ENCODE measurements at regions not wholly inside any gene's neighbourhood (a gene's known extent, or its start where the extent isn't known, plus 50 kb on each side); places are given as distances from the start of the nearest gene placed in this dataset.
"Not testable (repeated sequence)": the region's sequence is repeated elsewhere in the genome, so short reads cannot be mapped to it uniquely, and the experiment has no call there.

DNA sequence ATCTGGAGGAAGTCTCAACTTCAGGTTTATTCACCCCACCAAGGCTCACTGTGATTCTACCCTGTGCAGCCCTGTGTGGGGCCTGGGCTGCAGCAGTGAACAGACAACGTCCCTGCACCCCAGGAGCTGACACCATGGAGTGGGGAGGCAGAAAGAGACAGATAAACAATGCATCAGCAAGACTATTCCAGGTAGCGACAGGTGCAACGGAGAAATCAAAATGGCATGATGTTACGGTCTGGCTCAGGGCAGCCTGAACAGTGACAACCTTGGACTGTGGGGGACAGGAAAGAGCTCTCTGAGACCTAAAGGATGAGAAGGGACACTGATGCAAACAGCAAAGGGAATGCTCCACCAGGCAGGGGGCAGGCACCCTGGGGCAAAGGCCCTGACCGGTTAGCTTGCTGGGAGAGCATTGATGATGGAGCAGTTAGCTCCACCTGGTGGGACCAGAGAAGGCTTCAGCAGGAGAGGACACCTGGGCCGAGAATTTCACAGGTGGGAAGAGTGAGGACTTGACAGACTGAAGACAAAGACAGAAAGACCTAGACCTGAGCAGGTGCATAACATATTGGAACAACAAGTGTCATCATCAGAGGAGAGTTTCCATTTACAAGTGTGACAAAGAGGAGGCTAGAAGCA lies 589.9 kb downstream of the MATN1 start:
- DNase-seq (ENCODE audit: low read depth): no peak
- TF ChIP-seq, protein P1, sequence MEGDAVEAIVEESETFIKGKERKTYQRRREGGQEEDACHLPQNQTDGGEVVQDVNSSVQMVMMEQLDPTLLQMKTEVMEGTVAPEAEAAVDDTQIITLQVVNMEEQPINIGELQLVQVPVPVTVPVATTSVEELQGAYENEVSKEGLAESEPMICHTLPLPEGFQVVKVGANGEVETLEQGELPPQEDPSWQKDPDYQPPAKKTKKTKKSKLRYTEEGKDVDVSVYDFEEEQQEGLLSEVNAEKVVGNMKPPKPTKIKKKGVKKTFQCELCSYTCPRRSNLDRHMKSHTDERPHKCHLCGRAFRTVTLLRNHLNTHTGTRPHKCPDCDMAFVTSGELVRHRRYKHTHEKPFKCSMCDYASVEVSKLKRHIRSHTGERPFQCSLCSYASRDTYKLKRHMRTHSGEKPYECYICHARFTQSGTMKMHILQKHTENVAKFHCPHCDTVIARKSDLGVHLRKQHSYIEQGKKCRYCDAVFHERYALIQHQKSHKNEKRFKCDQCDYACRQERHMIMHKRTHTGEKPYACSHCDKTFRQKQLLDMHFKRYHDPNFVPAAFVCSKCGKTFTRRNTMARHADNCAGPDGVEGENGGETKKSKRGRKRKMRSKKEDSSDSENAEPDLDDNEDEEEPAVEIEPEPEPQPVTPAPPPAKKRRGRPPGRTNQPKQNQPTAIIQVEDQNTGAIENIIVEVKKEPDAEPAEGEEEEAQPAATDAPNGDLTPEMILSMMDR (IDR thresholded peaks at IDR 0.05; ENCODE audit: insufficient read depth, low read length, poor library complexity, severe bottlenecking): no peak
- no peak overlapping the region for H3K4me3 ChIP-seq (ENCODE audit: low read depth, low read length)
- H3K27me3 ChIP-seq (ENCODE audit: control insufficient read depth, insufficient read depth, low read length): no peaks in the 10 kb centered on the region
- no peaks in the 10 kb centered on the region for H3K36me3 ChIP-seq (ENCODE audit: control insufficient read depth, insufficient read depth, low read length)

DNA sequence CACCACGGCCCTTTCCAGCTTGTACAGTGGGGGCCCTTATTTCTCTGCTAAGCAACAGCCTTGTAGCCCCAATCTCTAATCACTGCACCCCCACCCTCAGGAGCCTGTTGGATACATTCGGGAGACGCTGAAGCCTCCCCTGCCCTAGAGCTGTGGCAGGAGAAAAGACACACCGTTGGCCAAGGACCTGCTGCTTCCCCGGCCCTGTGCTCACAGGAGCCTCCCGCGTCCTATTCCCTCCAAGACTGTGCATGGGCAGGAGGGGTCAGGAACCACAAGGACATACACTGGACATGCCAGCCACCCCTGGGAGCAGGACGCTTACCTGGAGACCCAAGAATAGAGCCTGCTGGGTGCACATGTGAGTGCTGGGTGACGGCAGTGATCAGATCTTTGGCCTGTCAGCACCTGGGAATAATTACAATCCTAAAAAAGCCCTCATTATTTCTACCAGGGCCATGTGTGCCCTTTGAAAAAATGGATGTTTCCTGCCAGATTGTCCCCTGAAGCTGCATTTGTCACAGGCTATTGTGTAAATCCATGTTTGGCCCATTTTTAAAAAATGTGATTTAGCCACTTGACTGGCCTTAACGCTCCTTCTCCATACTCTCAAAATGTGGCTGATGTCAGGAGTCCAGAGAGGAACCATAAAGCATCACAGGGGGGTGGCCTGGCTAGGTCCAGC lies 590.6 kb downstream of the MATN1 start:
- H3K36me3 ChIP-seq (ENCODE audit: control insufficient read depth, insufficient read depth, low read length): no peaks in the 10 kb centered on the region
- TF ChIP-seq, protein P1 (IDR thresholded peaks at IDR 0.05; ENCODE audit: insufficient read depth, low read length, poor library complexity, severe bottlenecking): no peak
- no peaks in the 10 kb centered on the region for H3K27me3 ChIP-seq (ENCODE audit: control insufficient read depth, insufficient read depth, low read length)
- no peak for DNase-seq (ENCODE audit: low read depth)
- H3K4me3 ChIP-seq (ENCODE audit: low read depth, low read length): no peak overlapping the region

DNA sequence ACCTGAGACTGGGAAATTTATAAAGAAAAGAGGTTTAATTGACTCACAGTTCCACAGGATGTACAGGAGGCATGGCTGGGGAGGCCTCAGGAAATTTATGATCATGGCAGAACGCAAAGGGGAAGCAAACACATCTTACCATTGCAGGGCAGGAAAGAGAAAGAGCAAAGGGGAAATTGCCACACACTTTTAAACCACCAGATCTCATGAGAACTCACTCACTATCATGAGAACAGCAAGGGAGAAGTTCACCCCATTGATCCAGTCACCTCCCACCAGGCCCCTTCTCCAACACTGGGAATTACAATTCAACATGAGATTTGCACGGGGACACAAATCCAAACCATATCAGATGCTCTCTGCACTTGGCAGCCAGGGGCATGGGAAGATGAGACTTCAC lies 592.8 kb downstream of the MATN1 start:
- H3K4me3 ChIP-seq (ENCODE audit: low read depth, low read length); DNase-seq (ENCODE audit: low read depth); H3K27me3 ChIP-seq (ENCODE audit: control insufficient read depth, insufficient read depth, low read length); H3K36me3 ChIP-seq (ENCODE audit: control insufficient read depth, insufficient read depth, low read length): not testable (repeated sequence)

DNA sequence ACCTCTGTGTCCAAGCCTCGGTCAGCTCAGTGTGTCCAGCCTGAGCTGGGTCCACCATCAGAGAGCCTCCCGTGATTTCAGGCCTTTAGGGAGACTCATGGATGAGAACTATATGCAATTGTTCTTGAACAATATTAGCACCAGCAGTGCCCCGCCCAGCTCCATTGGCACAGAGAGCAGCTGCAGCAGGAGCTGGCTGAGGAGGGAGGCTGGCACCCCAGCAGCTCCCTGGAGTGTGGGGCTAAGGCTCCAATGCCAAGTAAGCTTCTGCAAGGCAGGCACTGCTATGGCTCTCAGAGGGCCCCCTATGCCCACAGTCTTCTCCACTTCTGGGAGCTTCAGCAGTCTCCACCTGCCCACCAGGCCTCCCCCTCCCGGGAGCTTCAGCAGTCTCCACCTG lies 593.3 kb downstream of the MATN1 start:
- TF ChIP-seq, protein P1 (IDR thresholded peaks at IDR 0.05; ENCODE audit: insufficient read depth, low read length, poor library complexity, severe bottlenecking): no peak
- Histone ChIP-seq H3K4me3 (ENCODE audit: low read depth, low read length) (no peak overlapping the region), H3K36me3 (ENCODE audit: control insufficient read depth, insufficient read depth, low read length) (no peaks in the 10 kb centered on the region), H3K27me3 (ENCODE audit: control insufficient read depth, insufficient read depth, low read length) (peaks cover 2% of the 10 kb centered on the region)
- DNase-seq (ENCODE audit: low read depth): no peak

DNA sequence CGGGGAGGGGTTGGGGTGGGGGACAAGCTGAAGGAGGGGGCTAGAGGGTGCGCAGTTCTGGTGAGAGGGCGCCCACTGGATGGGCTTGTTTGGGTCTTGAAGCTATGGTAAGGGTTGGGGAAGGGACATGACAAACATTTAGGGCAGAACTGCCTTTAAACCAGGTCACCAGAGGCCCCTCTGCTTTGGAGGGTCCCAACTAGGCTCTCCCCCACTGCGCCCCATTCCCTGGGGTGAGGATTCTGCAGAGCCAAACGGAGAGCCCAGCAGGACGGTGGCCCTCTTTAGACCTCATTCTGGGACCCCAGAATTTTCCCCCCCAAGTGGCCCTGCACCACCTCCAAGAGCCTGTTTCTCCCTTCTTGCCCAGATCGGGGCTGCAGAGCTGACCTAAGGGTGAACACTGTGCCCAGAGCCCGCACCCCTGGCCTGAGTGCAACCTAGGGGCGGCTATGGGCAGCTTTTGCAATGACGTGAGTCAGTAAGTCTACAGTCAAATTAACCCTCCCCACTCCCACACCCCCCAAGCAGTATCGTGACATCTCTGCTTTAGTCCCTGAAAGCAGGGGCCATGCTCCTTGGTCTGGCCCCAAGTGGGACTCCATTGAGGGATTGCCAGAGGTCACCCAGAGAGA lies 593.8 kb downstream of the MATN1 start:
- peaks cover 2% of the 10 kb centered on the region for H3K27me3 ChIP-seq (ENCODE audit: control insufficient read depth, insufficient read depth, low read length)
- no peaks in the 10 kb centered on the region for H3K36me3 ChIP-seq (ENCODE audit: control insufficient read depth, insufficient read depth, low read length)

DNA sequence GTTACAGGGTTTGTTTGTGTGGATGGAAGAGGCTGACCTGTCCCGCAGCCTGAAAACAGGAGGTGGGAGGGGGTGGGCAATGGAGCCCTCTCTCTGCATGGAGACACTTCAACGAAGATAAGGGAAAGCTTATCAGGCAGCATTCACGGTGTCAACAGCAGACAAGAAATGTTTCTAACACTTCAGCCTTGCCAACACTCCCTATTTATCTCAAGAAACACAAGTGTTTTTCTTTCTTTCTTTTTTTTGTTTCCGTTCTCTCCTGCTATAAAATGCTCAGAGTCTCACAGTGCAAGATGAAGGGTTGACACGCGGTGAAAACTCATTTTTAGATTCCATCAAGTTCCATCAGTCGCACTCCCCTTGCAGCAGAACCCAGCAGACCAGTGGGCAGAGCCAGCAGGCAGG lies 594.4 kb downstream of the MATN1 start:
- peaks cover 2% of the 10 kb centered on the region for H3K27me3 ChIP-seq (ENCODE audit: control insufficient read depth, insufficient read depth, low read length)
- no peak for DNase-seq (ENCODE audit: low read depth)
- H3K36me3 ChIP-seq (ENCODE audit: control insufficient read depth, insufficient read depth, low read length): no peaks in the 10 kb centered on the region
- TF ChIP-seq, protein P1 (IDR thresholded peaks at IDR 0.05; ENCODE audit: insufficient read depth, low read length, poor library complexity, severe bottlenecking): no peak
- no peak overlapping the region for H3K4me3 ChIP-seq (ENCODE audit: low read depth, low read length)

More for the DNA sequence above, 593.8 kb downstream of the MATN1 start:
- no peak for DNase-seq (ENCODE audit: low read depth)
- no peak overlapping the region for H3K4me3 ChIP-seq (ENCODE audit: low read depth, low read length)
- TF ChIP-seq, protein P1 (IDR thresholded peaks at IDR 0.05; ENCODE audit: insufficient read depth, low read length, poor library complexity, severe bottlenecking): no peak

Measured in kidney epithelial cell (primary cell).